Transverse colon (tissue), 4 donors: ENCODE measurements at regions not wholly inside any gene's neighbourhood (a gene's known extent, or its start where the extent isn't known, plus 50 kb on each side); places are given as distances from the start of the nearest gene placed in this dataset.

Experiments used
- DNase-seq: peaks from one replicate; pipeline ENCODE4 v3.0.0-alpha.2; 2019
- H3K27ac ChIP-seq, 4 donors: fragments of 200-600 bp; sonication (generic); 2 replicates each; pipeline ENCODE4 v1.5.1; 2016 to 2018; ENCODE audit warnings: inconsistent platforms in 4 of 4
- H3K27me3 ChIP-seq: fragments of 200-600 bp; sonication (generic); 2 replicates; pipeline ENCODE4 v1.5.1; 2017; ENCODE audit warnings: inconsistent platforms
- H3K36me3 ChIP-seq, 4 donors: fragments of 200-600 bp; sonication (generic); 2 replicates each; pipeline ENCODE4 v1.5.1; 2017 to 2019; ENCODE audit warnings: inconsistent platforms in 4 of 4
- H3K4me1 ChIP-seq, 4 donors: fragments of 200-600 bp; sonication (generic); 2 replicates each; pipeline ENCODE4 v1.5.1; 2017 to 2020; ENCODE audit warnings: inconsistent platforms in 4 of 4
- H3K4me3 ChIP-seq, 4 donors: fragments of 200-600 bp; sonication (generic); 1 replicate in 1 of 4; 2 replicates in 3 of 4; pipeline versions ENCODE4 v1.5.1 to v1.6.1; 2017 to 2019; ENCODE audit warnings: inconsistent platforms in 4 of 4
- H3K9me3 ChIP-seq, 2 donors: fragments of 200-600 bp; sonication (generic); 2 replicates each; pipeline ENCODE4 v1.5.1; 2017 to 2019; ENCODE audit warnings: inconsistent platforms in 2 of 2
- EP300 ChIP-seq: sonication (generic); formaldehyde crosslinking; IDR thresholded peaks from one replicate; pipeline ENCODE4 v1.6.1; 2017; ENCODE audit warnings: antibody characterized with exemption, low read depth
- POLR2A ChIP-seq: fragments of 450-650 bp; IDR thresholded peaks from one replicate; pipeline ENCODE4 v1.6.1; 2016; ENCODE audit warnings: antibody characterized with exemption, mild to moderate bottlenecking, moderate library complexity
- POLR2AphosphoS5 ChIP-seq, 3 donors: sonication (generic); formaldehyde crosslinking; IDR thresholded peaks; one replicate each; pipeline ENCODE4 v1.6.1; 2016; ENCODE audit warnings: antibody characterized with exemption in 3 of 3
- WGBS, 2 donors: methylation state at CpG; one replicate each; pipeline ENCODE4 v1.1.5; 2018; ENCODE audit warnings: low coverage in 1 of 2; 5-methylcytosine and 5-hydroxymethylcytosine counted together
- in situ Hi-C, 4 donors: fragments of 200-750 bp; cut with MboI; loops; one replicate each; pipeline versions ENCODE4 v1.15.0 to v1.15.1; 2017; ENCODE audit warnings: low sequenced_read_pairs in 3 of 4, low pct_ligation_motif_present in 1 of 4, low pct_unique_long_range_greater_than_20kb in 1 of 4
- intact Hi-C: fragments of 100-400 bp; cut with DNase I; formaldehyde crosslinking; loops from one replicate; pipeline ENCODE4 v1.15.1; 2023; ENCODE audit warnings: low total_unique reads
- TF ChIP-seq, protein P1 (sequence below), 5 experiments: fragments of 200-600 bp in 3 of 5; fragments of 450-650 bp in 2 of 5; sonication (generic) in 3 of 5; IDR thresholded peaks; 1 replicate in 2 of 5; 2 replicates in 3 of 5; pipeline ENCODE4 v1.5.1; 2016 to 2017; ENCODE audit warnings: antibody characterized with exemption in 5 of 5, inconsistent platforms in 3 of 5, mild to moderate bottlenecking in 2 of 5, moderate library complexity in 1 of 5

DNA sequence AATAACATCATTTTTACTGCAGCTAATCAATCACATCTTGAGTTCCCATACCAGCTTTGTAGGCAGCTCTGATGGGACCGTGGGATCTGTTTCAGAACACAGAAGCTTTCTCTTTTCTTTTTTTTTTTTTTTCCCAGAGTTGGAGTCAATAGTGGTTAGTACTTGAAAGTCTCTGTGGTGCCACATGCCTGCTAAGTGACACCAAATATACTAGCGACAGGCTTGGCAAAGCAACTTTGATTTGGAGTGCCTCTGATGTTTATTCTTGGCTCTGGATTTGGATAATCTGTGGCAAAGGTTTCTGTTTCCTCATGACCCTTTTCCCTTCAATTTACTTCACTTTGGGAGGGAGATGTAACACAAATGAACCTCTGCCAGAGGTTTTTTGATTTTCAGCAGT is 681.4 kb upstream of the TENM4 start:
- no peak overlapping the region for H3K4me3 ChIP-seq
- in situ Hi-C loops, result no loop called here
- H3K4me1 ChIP-seq, result no peaks in the 10 kb centered on the region
- H3K27me3 ChIP-seq, result no peaks in the 10 kb centered on the region
- no peak for DNase-seq
- no peaks in the 10 kb centered on the region for H3K9me3 ChIP-seq
- H3K27ac ChIP-seq, result no peak overlapping the region
- intact Hi-C loops, result no loop called here
- TF ChIP-seq POLR2AphosphoS5 (IDR thresholded peaks at IDR 0.05) (no peak), EP300 (no peak), POLR2A (no peak)
- TF ChIP-seq, protein P1, sequence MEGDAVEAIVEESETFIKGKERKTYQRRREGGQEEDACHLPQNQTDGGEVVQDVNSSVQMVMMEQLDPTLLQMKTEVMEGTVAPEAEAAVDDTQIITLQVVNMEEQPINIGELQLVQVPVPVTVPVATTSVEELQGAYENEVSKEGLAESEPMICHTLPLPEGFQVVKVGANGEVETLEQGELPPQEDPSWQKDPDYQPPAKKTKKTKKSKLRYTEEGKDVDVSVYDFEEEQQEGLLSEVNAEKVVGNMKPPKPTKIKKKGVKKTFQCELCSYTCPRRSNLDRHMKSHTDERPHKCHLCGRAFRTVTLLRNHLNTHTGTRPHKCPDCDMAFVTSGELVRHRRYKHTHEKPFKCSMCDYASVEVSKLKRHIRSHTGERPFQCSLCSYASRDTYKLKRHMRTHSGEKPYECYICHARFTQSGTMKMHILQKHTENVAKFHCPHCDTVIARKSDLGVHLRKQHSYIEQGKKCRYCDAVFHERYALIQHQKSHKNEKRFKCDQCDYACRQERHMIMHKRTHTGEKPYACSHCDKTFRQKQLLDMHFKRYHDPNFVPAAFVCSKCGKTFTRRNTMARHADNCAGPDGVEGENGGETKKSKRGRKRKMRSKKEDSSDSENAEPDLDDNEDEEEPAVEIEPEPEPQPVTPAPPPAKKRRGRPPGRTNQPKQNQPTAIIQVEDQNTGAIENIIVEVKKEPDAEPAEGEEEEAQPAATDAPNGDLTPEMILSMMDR (IDR thresholded peaks at IDR 0.05), result no peak
- no peaks in the 10 kb centered on the region for H3K36me3 ChIP-seq
- WGBS, 2 donors, result 42 to 46% methylated on average over 2 of the region's 2 CpGs

DNA sequence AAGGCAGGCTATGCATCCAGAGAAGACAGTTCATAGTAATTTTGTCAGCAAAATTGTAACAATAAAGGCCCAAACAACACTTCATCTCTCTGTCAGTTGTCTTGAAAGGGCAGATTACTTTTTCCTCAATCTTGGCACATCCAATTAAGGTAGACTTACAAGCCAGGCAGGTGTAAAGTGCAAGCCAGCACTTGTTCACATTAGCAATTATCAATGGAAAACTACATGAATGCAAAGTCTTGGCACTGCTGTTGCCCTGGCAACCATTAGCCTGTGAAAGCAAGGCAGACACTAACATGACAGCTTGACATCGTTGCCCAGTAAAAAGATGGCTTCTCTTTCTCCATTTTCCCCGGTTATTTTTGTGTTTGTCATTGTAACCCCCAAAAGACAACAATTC is 677.2 kb upstream of the TENM4 start:
- H3K36me3 ChIP-seq, result no peaks in the 10 kb centered on the region
- no peaks in the 10 kb centered on the region for H3K4me1 ChIP-seq
- no peaks in the 10 kb centered on the region for H3K9me3 ChIP-seq
- no peaks in the 10 kb centered on the region for H3K27me3 ChIP-seq
- no peak overlapping the region for H3K4me3 ChIP-seq
- no peak for TF ChIP-seq POLR2A
- TF ChIP-seq, protein P1 (IDR thresholded peaks at IDR 0.05), result no peak
- TF ChIP-seq POLR2AphosphoS5 (IDR thresholded peaks at IDR 0.05), result no peak
- no peak for TF ChIP-seq EP300
- intact Hi-C loops, result no loop called here
- no peak overlapping the region for H3K27ac ChIP-seq
- 71 to 90% methylated on average over 2 of the region's 2 CpGs for WGBS, 2 donors
- in situ Hi-C loops, result no loop called here
- DNase-seq, result no peak

DNA sequence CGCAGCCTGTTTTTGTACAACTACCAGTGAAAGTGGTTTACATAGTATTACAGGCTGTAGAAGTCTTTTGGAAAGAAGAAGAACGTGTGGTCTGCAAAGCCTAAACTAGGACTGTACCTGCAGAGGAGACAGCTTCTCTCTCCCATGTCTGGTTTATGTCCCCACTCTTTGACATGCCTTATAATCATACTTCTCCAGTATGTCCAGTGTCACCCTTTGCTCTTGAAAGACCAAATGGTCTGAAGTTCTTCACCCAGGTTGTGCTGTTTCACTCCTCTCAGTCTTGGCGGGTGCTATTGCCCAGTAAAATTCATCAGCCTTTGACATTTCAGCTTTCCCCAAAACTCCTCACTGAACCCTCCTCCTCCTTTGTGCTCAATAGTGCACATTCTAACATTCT is 676.0 kb upstream of the TENM4 start:
- Histone ChIP-seq H3K4me1 (no peaks in the 10 kb centered on the region), H3K27me3 (no peaks in the 10 kb centered on the region), H3K9me3 (no peaks in the 10 kb centered on the region), H3K4me3 (no peak overlapping the region), H3K36me3 (no peaks in the 10 kb centered on the region), H3K27ac (no peak overlapping the region)
- in situ Hi-C loops, result no loop called here
- no peak for DNase-seq
- 33 to 77% methylated on average over 1 to 3 of the region's 3 CpGs for WGBS, 2 donors
- TF ChIP-seq POLR2A, result no peak
- no peak for TF ChIP-seq EP300
- TF ChIP-seq POLR2AphosphoS5 (IDR thresholded peaks at IDR 0.05), result no peak
- TF ChIP-seq, protein P1 (IDR thresholded peaks at IDR 0.05), result no peak
- intact Hi-C loops, result no loop called here

DNA sequence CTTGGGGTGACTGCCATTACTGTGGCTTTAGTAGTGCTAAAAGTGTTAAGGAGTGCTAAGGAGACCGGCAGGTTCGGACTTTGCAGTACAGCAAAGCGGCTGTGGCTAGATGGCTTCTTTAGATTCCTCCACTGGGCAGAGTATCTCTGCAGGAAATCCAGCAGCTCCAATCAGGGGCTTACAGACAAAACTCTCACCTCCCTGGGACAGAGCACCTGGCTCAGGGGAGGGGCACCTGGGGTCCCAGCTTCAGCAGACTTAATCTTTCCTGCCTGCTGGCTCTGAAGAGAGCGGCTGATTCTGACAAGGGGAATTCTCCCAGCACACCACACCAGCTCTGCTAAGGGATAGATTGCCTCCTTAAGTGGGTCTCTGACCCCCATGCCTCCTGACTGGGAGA is 668.8 kb upstream of the TENM4 start:
- intact Hi-C loops (no loop called here), in situ Hi-C loops (no loop called here)
- no peak for DNase-seq
- H3K4me3 ChIP-seq, result no peak overlapping the region
- no peak overlapping the region for H3K27ac ChIP-seq
- H3K4me1 ChIP-seq, result no peaks in the 10 kb centered on the region
- TF ChIP-seq POLR2A, result no peak
- TF ChIP-seq, protein P1 (IDR thresholded peaks at IDR 0.05), result no peak
- TF ChIP-seq POLR2AphosphoS5 (IDR thresholded peaks at IDR 0.05), result no peak
- TF ChIP-seq EP300, result no peak
- H3K36me3 ChIP-seq, result no peaks in the 10 kb centered on the region
- no peaks in the 10 kb centered on the region for H3K27me3 ChIP-seq
- no peaks in the 10 kb centered on the region for H3K9me3 ChIP-seq
- 81% methylated on average over 4 of the region's 4 CpGs; no CpG with 5 or more reads in 1 of the 2 donors for WGBS, 2 donors
